KOPT-K1 (cell line): ENCODE measurements at regions not wholly inside any gene's neighbourhood (a gene's known extent, or its start where the extent isn't known, plus 50 kb on each side); places are given as distances from the start of the nearest gene placed in this dataset.
"Not testable (repeated sequence)": the region's sequence is repeated elsewhere in the genome, so short reads cannot be mapped to it uniquely, and the experiment has no call there.

Source experiments
- H3K27ac ChIP-seq: fragments of 200-600 bp; sonication (generic); 2 replicates; pipeline ENCODE4 v1.5.1; 2016; ENCODE audit warnings: antibody characterized with exemption, mild to moderate bottlenecking, low read depth, low read length; ENCODE audit not compliant: poor library complexity, severe bottlenecking
- H3K36me3 ChIP-seq: fragments of 200-600 bp; sonication (generic); 2 replicates; pipeline ENCODE4 v1.5.1; 2017; ENCODE audit warnings: antibody characterized with exemption, mild to moderate bottlenecking, low read length, moderate library complexity; ENCODE audit not compliant: insufficient read depth
- H3K9me3 ChIP-seq: fragments of 200-600 bp; sonication (generic); 2 replicates; pipeline ENCODE4 v1.5.1; 2017; ENCODE audit warnings: antibody characterized with exemption, low read length, mild to moderate bottlenecking; ENCODE audit not compliant: insufficient read depth, poor library complexity, severe bottlenecking

- Histone ChIP-seq H3K36me3 (no peaks in the 10 kb centered on the region), H3K27ac (no peak overlapping the region), H3K9me3 (no peaks in the 10 kb centered on the region)
These were observed 384.0 kb downstream of the RPS24 start for GRCh38 chr10:78417425-78418370.

- H3K27ac ChIP-seq, result no peak overlapping the region
- H3K36me3 ChIP-seq, result no peaks in the 10 kb centered on the region
These were observed 386.0 kb downstream of the RPS24 start for GRCh38 chr10:78419481-78420265.

DNA sequence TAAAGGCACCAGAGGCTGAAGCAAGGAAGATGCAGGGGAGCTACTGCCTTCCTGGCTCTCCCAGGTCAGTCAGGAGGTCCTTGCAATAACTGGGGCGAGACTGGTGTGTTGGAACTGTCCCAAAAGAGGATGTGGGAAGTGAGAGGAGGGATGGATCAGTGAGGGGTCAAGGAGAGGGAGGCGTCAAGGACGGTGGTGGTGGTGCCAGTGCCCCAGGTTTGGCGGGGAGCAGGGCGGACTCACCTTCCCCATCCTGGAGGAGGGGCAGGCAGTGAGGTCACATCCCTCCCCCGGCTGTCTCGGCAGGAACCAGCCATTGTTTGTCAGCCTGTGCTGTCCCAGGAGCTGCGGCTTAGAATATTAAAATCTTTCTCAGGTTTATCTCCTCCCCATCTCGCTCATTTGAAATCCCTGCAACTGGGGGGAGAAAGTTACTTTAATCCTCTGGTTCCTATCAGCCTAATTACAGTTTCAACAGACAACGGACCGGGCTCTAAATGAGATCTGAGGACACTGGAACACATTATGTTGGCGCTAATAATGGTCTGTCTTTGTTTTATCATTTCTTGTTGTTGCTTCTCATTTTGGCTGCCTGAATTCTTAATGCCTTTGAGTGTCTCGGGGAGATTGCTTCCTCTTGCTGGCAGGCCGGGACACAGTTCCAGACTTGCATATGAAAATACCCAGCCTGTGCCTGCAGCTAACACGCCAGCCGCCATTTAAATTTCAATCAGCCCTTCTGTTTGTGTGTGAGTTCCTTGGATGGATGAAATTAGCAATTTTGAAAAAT, 387.5 kb downstream of the RPS24 start:
- H3K36me3 ChIP-seq, result no peaks in the 10 kb centered on the region
- H3K27ac ChIP-seq, result no peak overlapping the region
- H3K9me3 ChIP-seq, result no peaks in the 10 kb centered on the region

More at GRCh38 chr10:78419481-78420265, 386.0 kb downstream of the RPS24 start:
- no peaks in the 10 kb centered on the region for H3K9me3 ChIP-seq

DNA sequence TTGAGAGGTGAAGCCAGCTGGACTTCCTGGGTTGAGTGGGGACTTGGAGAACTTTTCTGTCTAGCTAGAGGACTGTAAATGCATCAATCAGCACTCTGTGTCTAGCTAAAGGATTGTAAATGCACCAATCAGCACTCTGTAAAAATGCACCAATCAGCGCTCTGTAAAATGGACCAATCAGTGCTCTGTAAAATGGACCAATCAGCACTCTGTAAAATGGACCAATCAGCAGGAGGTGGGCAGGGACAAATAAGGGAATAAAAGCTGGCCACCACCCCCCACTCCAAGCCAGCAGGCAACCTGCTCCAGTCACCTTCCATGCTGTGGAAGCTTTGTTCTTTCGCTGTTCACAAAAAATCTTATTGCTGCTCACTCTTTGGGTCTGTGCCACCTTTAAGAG, 390.4 kb downstream of the RPS24 start:
- not testable (repeated sequence) for H3K27ac ChIP-seq

DNA sequence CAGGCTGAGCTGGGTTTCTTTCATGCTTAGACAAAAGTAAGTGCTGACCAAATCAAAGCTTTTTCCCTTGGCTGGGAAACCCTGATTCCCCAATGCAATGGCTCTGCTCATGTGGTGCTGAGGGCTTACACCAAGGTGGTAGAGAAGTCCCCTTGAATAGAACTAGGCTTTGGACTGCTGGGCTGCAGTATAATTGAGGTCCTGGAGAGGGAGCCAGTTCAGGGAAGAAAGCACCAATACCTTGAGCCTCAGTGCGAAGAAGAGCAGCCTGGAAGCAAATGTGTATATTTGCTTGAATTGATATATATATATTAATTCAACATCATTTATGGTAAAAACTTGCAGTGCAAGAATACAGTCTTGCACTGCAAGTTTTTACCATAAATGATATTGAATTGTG, 391.1 kb downstream of the RPS24 start:
- Histone ChIP-seq H3K27ac (no peak overlapping the region), H3K9me3 (peaks cover 10% of the 10 kb centered on the region), H3K36me3 (no peaks in the 10 kb centered on the region)

More for the DNA sequence above, 390.4 kb downstream of the RPS24 start:
- H3K36me3 ChIP-seq, H3K9me3 ChIP-seq: not testable (repeated sequence)

GRCh38 chr10:78426181-78426580, 392.5 kb downstream of the RPS24 start:
- Histone ChIP-seq H3K9me3 (peaks cover 10% of the 10 kb centered on the region), H3K36me3 (no peaks in the 10 kb centered on the region)

GRCh38 chr10:78427497-78428031, 393.9 kb downstream of the RPS24 start:
- H3K36me3 ChIP-seq, result no peaks in the 10 kb centered on the region
- peaks cover 10% of the 10 kb centered on the region for H3K9me3 ChIP-seq
- H3K27ac ChIP-seq, result no peak overlapping the region

More at GRCh38 chr10:78426181-78426580, 392.5 kb downstream of the RPS24 start:
- no peak overlapping the region for H3K27ac ChIP-seq

GRCh38 chr10:78428579-78428978, 394.9 kb downstream of the RPS24 start:
- Histone ChIP-seq H3K9me3 (peaks cover 10% of the 10 kb centered on the region), H3K27ac (no peak overlapping the region), H3K36me3 (no peaks in the 10 kb centered on the region)

DNA sequence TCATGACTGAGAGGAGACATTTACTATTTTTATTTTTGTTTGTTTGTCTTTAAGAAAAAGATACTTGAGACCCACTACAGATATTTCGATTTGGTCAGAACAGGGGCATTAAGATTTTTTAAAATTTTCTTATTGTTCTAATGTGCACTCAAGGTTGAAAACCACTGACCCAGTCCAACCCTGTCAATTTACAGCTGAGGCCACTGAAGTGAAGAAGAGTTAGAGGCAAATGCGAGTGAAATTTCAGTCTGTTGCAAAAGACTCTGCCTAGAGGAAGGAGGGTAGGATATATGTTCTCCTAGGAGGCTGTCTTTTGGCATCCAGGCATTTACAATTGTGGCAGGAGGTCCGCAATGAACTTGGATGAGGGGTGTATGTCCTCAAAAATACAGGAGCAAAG, 396.3 kb downstream of the RPS24 start:
- H3K27ac ChIP-seq, result no peak overlapping the region
- peaks cover 10% of the 10 kb centered on the region for H3K9me3 ChIP-seq
- H3K36me3 ChIP-seq, result no peaks in the 10 kb centered on the region

GRCh38 chr10:78432583-78432982, 398.9 kb downstream of the RPS24 start:
- Histone ChIP-seq H3K36me3 (no peaks in the 10 kb centered on the region), H3K27ac (no peak overlapping the region), H3K9me3 (peaks cover 10% of the 10 kb centered on the region)

GRCh38 chr10:78433076-78433595, 399.5 kb downstream of the RPS24 start:
- Histone ChIP-seq H3K9me3 (peaks cover 10% of the 10 kb centered on the region), H3K27ac (no peak overlapping the region), H3K36me3 (no peaks in the 10 kb centered on the region)

- no peaks in the 10 kb centered on the region for H3K36me3 ChIP-seq
- H3K9me3 ChIP-seq, result peaks cover 5% of the 10 kb centered on the region
- no peak overlapping the region for H3K27ac ChIP-seq
These were observed 400.3 kb downstream of the RPS24 start for GRCh38 chr10:78433766-78434535.

DNA sequence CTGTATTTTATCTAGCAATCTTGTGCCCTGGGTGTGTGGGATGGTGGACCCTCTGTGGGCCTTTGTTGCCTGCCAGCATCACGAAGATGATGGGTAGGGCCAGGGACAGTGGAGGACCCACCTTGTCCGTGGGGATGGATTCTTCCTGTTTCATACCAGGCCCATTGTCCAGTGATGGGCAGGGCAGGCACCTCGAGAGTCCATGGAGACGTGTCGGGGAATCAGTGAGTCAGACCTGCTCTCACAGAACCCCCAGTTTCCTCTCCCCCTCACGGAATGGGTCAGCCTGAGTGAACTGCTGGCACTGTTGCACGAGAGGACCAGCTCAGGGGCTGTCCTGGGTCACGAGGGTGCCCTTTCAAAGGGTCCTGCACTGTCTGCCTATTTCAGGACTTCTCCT, 401.2 kb downstream of the RPS24 start:
- Histone ChIP-seq H3K36me3 (no peaks in the 10 kb centered on the region), H3K9me3 (no peaks in the 10 kb centered on the region), H3K27ac (no peak overlapping the region)
